ENCODE measurements at regions not wholly inside any gene's neighbourhood (a gene's known extent, or its start where the extent isn't known, plus 50 kb on each side); places are given as distances from the start of the nearest gene placed in this dataset.

DNA sequence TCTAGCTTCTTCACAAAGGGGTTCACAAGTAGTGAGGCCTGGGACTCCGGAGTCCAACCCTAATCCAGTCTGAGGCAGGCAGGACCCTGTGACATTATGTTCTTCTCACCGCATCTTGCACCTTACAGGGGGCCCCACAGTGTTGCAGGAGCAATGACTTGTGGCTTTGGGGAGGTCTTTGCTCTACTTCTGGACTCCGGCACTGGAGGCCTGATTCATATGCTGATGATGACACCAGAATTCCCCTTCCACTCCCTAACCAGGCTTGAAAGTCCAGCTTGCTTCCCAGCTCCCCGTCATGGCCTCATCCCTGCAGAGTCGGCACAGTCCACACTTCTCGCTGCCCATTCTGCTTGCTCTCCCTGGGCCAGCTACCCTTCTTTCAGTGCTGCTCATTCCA, 96.3 kb upstream of the SLC44A3 start:
- TF ChIP-seq, protein P1, sequence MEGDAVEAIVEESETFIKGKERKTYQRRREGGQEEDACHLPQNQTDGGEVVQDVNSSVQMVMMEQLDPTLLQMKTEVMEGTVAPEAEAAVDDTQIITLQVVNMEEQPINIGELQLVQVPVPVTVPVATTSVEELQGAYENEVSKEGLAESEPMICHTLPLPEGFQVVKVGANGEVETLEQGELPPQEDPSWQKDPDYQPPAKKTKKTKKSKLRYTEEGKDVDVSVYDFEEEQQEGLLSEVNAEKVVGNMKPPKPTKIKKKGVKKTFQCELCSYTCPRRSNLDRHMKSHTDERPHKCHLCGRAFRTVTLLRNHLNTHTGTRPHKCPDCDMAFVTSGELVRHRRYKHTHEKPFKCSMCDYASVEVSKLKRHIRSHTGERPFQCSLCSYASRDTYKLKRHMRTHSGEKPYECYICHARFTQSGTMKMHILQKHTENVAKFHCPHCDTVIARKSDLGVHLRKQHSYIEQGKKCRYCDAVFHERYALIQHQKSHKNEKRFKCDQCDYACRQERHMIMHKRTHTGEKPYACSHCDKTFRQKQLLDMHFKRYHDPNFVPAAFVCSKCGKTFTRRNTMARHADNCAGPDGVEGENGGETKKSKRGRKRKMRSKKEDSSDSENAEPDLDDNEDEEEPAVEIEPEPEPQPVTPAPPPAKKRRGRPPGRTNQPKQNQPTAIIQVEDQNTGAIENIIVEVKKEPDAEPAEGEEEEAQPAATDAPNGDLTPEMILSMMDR (conservative IDR thresholded peaks at IDR 0.05; ENCODE audit: low read depth, low read length) = no peak
- TF ChIP-seq EZH2 (IDR thresholded peaks at IDR 0.05; ENCODE audit: borderline replicate concordance, low read depth, low read length, poor library complexity, severe bottlenecking) = no peak

Measured in A673 (cell line).